ENCODE measurements at regions not wholly inside any gene's neighbourhood (a gene's known extent, or its start where the extent isn't known, plus 50 kb on each side); places are given as distances from the start of the nearest gene placed in this dataset.

GRCh38 chr2:223319601-223320000 is 267.6 kb downstream of the KCNE4 start:
- Histone ChIP-seq H4K5ac (ENCODE audit: insufficient read length, low read depth, low read length) (no peak overlapping the region), H3K27ac (ENCODE audit: low read depth, low read length) (no peak overlapping the region), H3K79me2 (ENCODE audit: control insufficient read depth in 1 of 2, insufficient read depth in 2 of 2, low read length in 2 of 2) (no peaks in the 10 kb centered on the region), H3K27me3 (replicated peaks in 1 of 4; ENCODE audit: control insufficient read depth in 3 of 4, extremely low read depth in 1 of 4, insufficient read depth in 3 of 4, low read length in 3 of 4) (no peaks in the 10 kb centered on the region), H3K23me2 (ENCODE audit: low read depth, low read length) (no peaks in the 10 kb centered on the region), H3K56ac (replicated peaks; ENCODE audit: insufficient read length, low read depth, low read length) (no peak overlapping the region), H2BK5ac (ENCODE audit: low read depth, low read length) (no peak overlapping the region), H2BK120ac (replicated peaks; ENCODE audit: low read depth, low read length) (no peak overlapping the region), H2BK20ac (ENCODE audit: low read length) (no peak overlapping the region), H2AK5ac (ENCODE audit: low read depth, low read length) (no peak overlapping the region), H3K18ac (ENCODE audit: extremely low read depth, low read length) (no peak overlapping the region), H2BK15ac (ENCODE audit: low read length) (no peak overlapping the region), H3K4me2 (ENCODE audit: insufficient read depth in 1 of 2, low read depth in 2 of 2, low read length in 2 of 2) (no peak overlapping the region), H2BK12ac (ENCODE audit: low read depth, low read length) (no peak overlapping the region), H4K91ac (replicated peaks; ENCODE audit: insufficient read length, low read length) (no peak overlapping the region), H3K4me3 (ENCODE audit: extremely low read depth in 1 of 4, insufficient read depth in 2 of 4, low read depth in 3 of 4, low read length in 4 of 4) (no peak overlapping the region), H2AFZ (ENCODE audit: low read length) (no peak overlapping the region), H4K8ac (ENCODE audit: extremely low read depth, insufficient read depth, low read length) (no peak overlapping the region), H3K36me3 (ENCODE audit: control insufficient read depth in 2 of 4, insufficient read depth in 4 of 4, low read length in 3 of 4) (no peaks in the 10 kb centered on the region), H3K23ac (ENCODE audit: insufficient read length) (no peak overlapping the region), H3K4me1 (replicated peaks in 1 of 4; ENCODE audit: control insufficient read depth in 3 of 4, insufficient read depth in 4 of 4, low read length in 3 of 4) (no peaks in the 10 kb centered on the region), H4K20me1 (replicated peaks in 1 of 2; ENCODE audit: control insufficient read depth in 1 of 2, insufficient read depth in 2 of 2, low read length in 2 of 2) (no peaks in the 10 kb centered on the region), H3K9me3 (ENCODE audit: insufficient read depth in 2 of 2, low read depth in 1 of 2, low read length in 1 of 2) (no peaks in the 10 kb centered on the region), H3K4ac (replicated peaks; ENCODE audit: insufficient read length, low read depth, low read length) (no peak overlapping the region), H3K14ac (ENCODE audit: insufficient read length) (no peak overlapping the region), H3K9ac (replicated peaks in 1 of 4; ENCODE audit: extremely low read depth in 1 of 4, low read depth in 3 of 4, low read length in 3 of 4) (no peak overlapping the region), H3K79me1 (ENCODE audit: low read depth, low read length) (no peaks in the 10 kb centered on the region)
- DNase-seq (ENCODE audit: low read depth in 1 of 2, low spot score in 2 of 2) (no peak), FAIRE-seq (no peak)
- ChIA-PET CTCF (ENCODE audit: partially characterized antibody) (interaction anchor here (0.6 to 1.9 kb wide), 4 partner anchors 11 to 851 kb away, joined by 3 to 5 read pairs (median 3); no protein-coding TSS in a partner anchor), POLR2A (ENCODE audit: partially characterized antibody) (no interaction called here)
- no peak for TF ChIP-seq CHD7 (IDR thresholded peaks at IDR 0.05; ENCODE audit: insufficient replicate concordance, low read length)
- TF ChIP-seq SP1 (IDR thresholded peaks at IDR 0.05; ENCODE audit: low read depth, low read length) = no peak

All from H1 (cell line).